Left lobe of liver (tissue), 2 donors: ENCODE measurements at regions not wholly inside any gene's neighbourhood (a gene's known extent, or its start where the extent isn't known, plus 50 kb on each side); places are given as distances from the start of the nearest gene placed in this dataset.

ENCODE experiments used
- ATAC-seq: fragments of 200-7000 bp; cut with Tn5 transposase; one replicate; pipeline ENCODE4 v1.9.1; 2020; ENCODE audit warnings: mild to moderate bottlenecking, moderate library complexity
- DNase-seq: peaks from one replicate; pipeline ENCODE4 v3.0.0-alpha.2; 2020; ENCODE audit warnings: low spot score
- donor health status: DM: no; HTN: no; CAD: no; lungs with moderate emphysema.
- donor health status: DM: no; HTN: yes; CAD: no.

GRCh38 chr4:123308667-123309066 lies 87.9 kb upstream of the SPRY1 start:
- ATAC-seq (peak; percentile 61), DNase-seq (no peak)

- DNase-seq (no peak), ATAC-seq (no peak)
These were observed 84.5 kb upstream of the SPRY1 start for GRCh38 chr4:123312116-123312515.

GRCh38 chr4:123312951-123313592 lies 83.5 kb upstream of the SPRY1 start:
- ATAC-seq (no peak), DNase-seq (no peak)

GRCh38 chr4:123315617-123316016 lies 81.0 kb upstream of the SPRY1 start:
- DNase-seq: no peak
- ATAC-seq: no peak

- ATAC-seq: no peak
These were observed 79.4 kb upstream of the SPRY1 start for GRCh38 chr4:123317211-123317610.

GRCh38 chr4:123319639-123320038 lies 77.0 kb upstream of the SPRY1 start:
- DNase-seq (no peak), ATAC-seq (no peak)

More at GRCh38 chr4:123317211-123317610, 79.4 kb upstream of the SPRY1 start:
- DNase-seq: no peak

- DNase-seq: no peak
- ATAC-seq: no peak
These were observed 72.6 kb upstream of the SPRY1 start for GRCh38 chr4:123323998-123324397.

GRCh38 chr4:123325241-123325681 lies 71.3 kb upstream of the SPRY1 start:
- no peak for DNase-seq
- no peak for ATAC-seq

- ATAC-seq (no peak), DNase-seq (no peak)
These were observed 69.2 kb upstream of the SPRY1 start for GRCh38 chr4:123327346-123327745.

- no peak for ATAC-seq
- no peak for DNase-seq
These were observed 68.7 kb upstream of the SPRY1 start for GRCh38 chr4:123327846-123328429.

- ATAC-seq (no peak), DNase-seq (no peak)
These were observed 57.9 kb upstream of the SPRY1 start for GRCh38 chr4:123338715-123339114.

- DNase-seq: no peak
- ATAC-seq: no peak
These were observed 56.9 kb upstream of the SPRY1 start for GRCh38 chr4:123339507-123340380.

- DNase-seq (no peak), ATAC-seq (no peak)
These were observed 56.3 kb upstream of the SPRY1 start for GRCh38 chr4:123340381-123340701.

GRCh38 chr4:123342498-123342897 lies 54.1 kb upstream of the SPRY1 start:
- no peak for ATAC-seq

GRCh38 chr4:123343400-123344041 lies 53.1 kb upstream of the SPRY1 start:
- ATAC-seq (no peak), DNase-seq (no peak)

More at GRCh38 chr4:123342498-123342897, 54.1 kb upstream of the SPRY1 start:
- DNase-seq: no peak

- no peak for DNase-seq
- peak; percentile 73 for ATAC-seq
These were observed 51.3 kb upstream of the SPRY1 start for GRCh38 chr4:123345137-123345934.

- DNase-seq: no peak
- no peak for ATAC-seq
These were observed 50.7 kb upstream of the SPRY1 start for GRCh38 chr4:123345935-123346300.

GRCh38 chr4:123346330-123346940 lies 50.2 kb upstream of the SPRY1 start:
- no peak for ATAC-seq
- no peak for DNase-seq
